A549 (cell line): ENCODE measurements at regions not wholly inside any gene's neighbourhood (a gene's known extent, or its start where the extent isn't known, plus 50 kb on each side); places are given as distances from the start of the nearest gene placed in this dataset.

Experiments used
- JUN ChIP-seq, 2 experiments: fragments of >200 bp; sonication (Bioruptor Twin); formaldehyde crosslinking; IDR thresholded peaks; 2 replicates in 1 of 2; 3 replicates in 1 of 2; pipeline ENCODE4 v1.6.1; 2016 to 2017
- TF ChIP-seq, protein P1 (sequence below): fragments of >200 bp; sonication (Bioruptor Twin); formaldehyde crosslinking; IDR thresholded peaks from 3 replicates; pipeline ENCODE4 v1.5.1; 2016

DNA sequence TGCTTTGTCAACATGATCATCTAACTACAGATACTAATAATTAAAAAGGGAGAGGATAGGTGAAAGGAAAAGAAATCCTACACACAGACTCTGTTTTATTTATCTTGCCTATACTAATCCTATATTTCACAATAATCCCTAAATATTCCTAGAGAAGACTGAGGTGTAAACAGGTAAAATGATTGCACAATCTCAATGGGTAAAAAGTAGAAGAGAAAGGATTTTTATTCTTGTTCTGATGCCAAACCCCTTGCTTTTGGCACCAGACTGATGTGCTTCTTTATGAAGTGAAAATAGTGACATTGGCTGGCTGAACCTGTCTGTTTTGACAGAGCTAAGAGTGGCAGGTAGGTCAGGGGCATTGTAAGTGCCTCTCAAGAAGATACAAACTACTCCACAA, 101.9 kb upstream of the ZPLD1 start:
- TF ChIP-seq, protein P1, sequence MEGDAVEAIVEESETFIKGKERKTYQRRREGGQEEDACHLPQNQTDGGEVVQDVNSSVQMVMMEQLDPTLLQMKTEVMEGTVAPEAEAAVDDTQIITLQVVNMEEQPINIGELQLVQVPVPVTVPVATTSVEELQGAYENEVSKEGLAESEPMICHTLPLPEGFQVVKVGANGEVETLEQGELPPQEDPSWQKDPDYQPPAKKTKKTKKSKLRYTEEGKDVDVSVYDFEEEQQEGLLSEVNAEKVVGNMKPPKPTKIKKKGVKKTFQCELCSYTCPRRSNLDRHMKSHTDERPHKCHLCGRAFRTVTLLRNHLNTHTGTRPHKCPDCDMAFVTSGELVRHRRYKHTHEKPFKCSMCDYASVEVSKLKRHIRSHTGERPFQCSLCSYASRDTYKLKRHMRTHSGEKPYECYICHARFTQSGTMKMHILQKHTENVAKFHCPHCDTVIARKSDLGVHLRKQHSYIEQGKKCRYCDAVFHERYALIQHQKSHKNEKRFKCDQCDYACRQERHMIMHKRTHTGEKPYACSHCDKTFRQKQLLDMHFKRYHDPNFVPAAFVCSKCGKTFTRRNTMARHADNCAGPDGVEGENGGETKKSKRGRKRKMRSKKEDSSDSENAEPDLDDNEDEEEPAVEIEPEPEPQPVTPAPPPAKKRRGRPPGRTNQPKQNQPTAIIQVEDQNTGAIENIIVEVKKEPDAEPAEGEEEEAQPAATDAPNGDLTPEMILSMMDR = no peak
- TF ChIP-seq JUN (IDR thresholded peaks at IDR 0.05) = no peak
